GM10847 (cell line): ENCODE measurements at regions not wholly inside any gene's neighbourhood (a gene's known extent, or its start where the extent isn't known, plus 50 kb on each side); places are given as distances from the start of the nearest gene placed in this dataset.

Experiments used
- POLR2A ChIP-seq: IDR thresholded peaks from 2 replicates; pipeline ENCODE4 v1.6.1; 2011; ENCODE audit not compliant: insufficient read length; ENCODE audit errors: extremely low read depth

DNA sequence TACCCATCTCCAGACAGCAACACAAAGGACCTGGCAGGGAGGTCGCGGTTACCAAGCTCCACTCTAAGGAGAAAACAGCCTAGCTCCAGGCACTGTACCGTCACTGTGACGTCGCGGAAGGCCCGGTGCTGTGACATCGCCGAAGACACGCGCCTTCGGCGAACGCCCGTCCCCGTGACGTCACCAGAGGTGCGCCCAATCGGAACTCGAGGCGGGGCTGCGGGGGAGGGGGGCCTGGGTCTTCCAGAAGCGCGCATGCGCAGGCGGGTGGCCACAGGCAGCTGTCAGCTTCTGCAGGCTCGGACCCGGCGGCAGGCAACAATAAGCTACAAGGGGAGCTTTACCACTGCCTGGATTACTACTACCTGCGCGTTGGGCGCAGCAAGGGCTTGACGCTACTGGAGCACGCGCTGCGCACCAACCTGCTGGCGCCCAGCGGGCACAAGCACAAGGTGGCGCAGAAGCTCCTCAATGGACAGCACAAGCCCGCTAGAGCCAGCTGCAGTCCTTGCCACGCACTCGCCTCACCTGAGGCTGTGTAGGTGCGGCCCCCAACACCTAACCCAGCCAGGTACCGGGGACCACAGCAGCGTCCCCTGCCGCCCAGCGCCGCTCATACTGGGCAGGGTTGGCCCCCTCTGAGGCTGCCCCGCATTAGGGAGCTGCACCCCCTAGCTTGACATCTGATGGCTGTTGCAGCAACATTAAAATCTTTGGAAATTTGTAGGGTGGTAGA lies 208.4 kb downstream of the TPST1 start:
- TF ChIP-seq POLR2A = no peak

DNA sequence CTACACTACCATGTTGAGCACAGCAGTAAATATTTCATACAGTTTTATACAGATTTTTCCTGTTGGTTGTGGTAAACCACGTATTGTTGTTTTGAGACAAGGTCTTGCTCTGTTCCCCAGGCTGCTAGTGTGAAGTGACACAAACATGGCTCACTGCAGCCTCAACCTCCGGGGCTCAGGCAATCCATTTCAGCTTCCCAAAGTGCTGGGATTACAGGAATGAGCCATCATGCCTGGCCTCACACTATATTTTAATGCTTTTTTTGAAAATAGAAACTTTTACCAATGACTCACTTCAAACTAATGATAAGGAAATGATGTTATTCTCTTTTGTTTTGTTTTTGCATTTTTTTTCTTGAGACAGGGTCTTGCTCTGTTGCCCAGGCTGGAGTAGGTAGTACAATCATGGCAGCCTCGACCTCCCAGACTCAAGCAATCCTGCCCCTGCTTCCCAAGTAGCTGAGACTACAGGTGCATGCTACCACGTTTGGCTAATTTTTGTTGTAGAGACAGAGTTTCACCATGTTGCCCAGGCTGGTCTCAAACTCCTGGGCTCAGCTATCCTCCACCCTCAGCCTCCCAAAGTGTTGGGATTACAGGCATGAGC lies 210.6 kb downstream of the TPST1 start:
- no peak for TF ChIP-seq POLR2A

DNA sequence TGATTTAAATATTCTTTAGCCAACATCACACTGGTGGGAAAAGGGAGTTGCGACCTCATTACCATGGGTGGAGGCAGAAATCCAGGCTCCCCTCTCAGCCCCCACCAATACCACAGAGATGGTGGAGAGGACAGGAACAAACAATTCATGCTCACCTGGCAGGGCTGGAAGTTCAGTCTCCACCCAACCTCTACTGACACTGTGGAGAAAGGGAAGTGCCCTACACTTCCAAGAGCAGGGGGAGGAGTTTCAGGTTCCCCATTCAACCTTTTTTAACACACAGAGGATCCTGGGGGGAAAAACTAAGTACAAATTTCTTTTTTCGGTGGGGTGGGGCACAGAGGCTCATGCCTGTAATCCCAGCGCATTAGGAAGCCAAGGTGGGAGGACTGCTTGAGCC lies 210.1 kb upstream of the KCTD7 start:
- TF ChIP-seq POLR2A = no peak

DNA sequence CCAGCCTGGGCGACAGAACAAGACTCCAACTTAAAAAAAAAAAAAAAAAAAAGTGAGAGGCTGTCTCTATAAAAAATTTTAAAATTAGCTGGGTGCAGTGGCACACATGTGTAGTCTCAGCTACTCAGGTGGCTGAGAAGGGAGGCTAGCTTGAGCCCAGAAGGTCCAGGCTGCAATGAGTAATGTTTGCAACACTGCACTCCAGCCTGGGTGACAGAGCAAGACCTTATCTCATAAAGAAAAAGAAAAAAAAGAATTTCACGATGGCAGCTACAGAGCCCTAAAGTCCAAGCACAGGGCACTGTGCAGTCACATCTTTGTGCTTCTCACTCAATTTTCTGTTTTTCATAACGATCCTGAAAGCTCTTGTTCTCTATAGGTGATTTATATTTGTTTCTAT lies 209.5 kb upstream of the KCTD7 start:
- no peak for TF ChIP-seq POLR2A

DNA sequence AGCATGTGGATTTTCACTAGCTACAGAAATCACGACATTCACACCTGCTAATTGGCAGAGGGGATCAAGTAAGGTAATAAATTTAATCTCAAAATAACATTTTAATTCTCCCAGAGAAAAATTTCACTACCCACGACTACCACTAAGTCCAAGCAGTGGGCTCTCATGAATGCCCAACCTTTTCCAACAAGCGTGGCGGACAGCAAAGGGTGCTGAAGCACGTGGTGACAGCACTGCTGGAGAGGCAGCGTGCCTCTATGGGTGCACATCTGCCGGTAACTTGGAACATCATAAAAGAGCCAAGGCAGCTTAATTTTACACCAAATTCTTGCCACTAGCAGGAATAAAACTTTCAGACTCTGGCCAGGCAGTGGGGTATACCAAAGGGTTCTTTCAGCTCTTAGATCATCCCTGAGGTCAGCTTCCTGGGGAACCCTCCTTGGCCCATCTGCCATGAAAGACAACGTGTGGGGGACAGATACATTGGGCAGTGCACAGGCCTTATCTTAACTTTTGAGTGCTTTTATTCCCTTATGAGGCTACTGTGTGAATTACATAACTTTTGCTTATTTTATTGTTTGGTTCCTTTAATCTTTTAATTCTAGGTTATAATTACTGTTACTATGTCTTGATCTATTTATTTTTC lies 206.7 kb upstream of the KCTD7 start:
- TF ChIP-seq POLR2A = no peak

DNA sequence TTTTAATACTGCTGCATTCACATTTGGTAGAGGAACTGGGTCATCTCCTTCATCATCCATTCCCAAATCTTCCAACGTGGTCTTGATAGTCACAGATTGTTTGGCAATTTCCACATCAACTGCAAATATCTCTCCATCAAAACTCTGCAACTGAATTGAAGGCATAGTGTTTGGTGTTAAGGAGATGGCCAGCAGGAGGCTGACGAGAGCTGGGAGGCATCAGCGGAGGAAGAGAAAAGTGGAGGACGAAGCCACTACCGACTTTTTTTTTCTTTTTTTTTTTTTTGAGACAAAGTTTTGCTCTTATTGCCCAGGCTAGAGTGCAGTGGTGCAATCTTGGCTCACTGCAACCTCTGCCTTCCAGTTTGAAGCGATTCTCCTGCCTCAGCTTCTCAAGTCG lies 205.0 kb upstream of the KCTD7 start:
- TF ChIP-seq POLR2A = no peak

DNA sequence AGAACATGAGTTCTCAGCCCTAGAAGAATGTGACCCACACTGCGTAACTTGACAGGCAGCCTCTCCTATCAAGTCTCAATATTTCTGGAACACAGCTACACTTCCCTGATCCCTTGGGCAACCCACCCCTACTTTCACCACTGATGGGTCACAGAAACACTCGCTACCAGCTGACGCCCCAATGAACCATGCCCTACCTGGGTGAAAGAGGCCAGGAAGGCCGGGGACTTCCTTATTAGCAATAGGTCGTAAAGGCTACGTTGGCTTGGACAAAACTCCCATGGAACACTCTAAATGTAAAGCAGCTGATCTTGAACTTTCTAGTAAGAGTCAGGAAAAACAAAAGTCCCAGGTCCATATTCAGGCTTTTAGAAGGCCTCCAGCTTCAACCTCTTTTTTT lies 202.3 kb upstream of the KCTD7 start:
- no peak for TF ChIP-seq POLR2A

DNA sequence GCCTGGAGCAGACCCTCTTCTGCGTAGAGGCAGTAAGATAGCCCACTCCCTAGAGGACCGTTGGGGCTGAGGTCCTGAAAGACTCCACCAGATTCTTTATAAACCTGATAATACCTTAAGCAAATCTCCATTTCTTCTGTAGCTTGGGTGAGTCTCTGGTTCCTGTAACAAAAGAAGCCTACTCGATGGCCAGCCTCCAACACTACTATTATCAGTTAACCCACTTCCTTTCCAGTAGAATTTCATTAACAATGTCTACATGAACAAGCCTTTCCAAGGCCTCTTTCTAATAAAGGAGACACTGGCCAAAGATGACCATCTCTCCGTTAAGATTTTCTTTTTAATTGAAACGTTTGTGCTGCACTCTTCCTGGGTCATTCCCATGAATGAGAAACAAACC lies 201.7 kb upstream of the KCTD7 start:
- no peak for TF ChIP-seq POLR2A

DNA sequence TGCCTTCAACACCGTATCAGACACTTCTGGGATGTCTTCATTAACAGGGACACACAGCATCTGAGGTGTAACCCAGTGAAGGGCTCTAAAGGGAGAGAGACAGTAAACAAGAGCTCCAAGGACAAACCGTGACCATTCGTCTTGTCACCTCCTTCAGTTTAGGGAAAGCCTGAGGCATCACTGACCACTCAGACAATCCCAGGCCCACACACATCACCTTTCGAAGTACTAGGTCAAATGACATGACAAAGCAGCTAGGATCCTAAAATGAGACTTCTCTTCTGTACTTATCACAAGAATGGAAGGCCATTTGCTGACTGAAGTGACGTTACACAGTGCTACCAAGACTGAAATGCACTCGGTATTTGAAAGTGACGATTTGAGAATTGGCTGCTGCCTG lies 200.7 kb upstream of the KCTD7 start:
- TF ChIP-seq POLR2A = no peak

DNA sequence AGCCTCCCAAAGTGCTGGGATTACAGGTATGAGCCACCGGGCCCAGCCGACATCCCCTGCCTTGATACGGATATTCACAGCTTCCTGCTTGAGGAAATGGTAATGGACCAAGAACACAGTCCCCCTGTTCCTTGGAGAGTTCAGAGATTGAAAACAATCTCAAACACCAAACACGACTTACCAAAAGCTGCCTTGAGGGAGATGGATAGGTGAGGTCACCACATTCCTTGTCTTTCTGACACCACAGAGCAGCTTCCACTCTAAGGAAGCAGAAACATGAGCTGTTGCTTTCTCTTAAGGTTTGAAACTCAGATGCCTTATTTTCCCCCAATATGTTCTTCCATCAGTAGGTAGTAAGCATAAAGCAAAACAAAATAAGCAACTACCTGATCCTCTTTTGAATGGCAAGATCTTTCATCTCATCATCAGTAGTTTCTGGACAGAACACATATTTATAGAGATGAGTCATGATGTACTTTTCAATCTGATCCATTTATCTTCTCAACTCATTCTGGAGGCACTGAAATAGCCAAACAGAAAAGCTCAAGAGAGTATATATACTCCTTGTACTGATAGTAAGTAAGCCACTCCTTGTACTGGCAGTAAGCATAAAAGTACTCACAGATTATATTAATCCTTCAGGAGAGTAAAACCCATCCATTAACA lies 199.1 kb upstream of the KCTD7 start:
- no peak for TF ChIP-seq POLR2A

DNA sequence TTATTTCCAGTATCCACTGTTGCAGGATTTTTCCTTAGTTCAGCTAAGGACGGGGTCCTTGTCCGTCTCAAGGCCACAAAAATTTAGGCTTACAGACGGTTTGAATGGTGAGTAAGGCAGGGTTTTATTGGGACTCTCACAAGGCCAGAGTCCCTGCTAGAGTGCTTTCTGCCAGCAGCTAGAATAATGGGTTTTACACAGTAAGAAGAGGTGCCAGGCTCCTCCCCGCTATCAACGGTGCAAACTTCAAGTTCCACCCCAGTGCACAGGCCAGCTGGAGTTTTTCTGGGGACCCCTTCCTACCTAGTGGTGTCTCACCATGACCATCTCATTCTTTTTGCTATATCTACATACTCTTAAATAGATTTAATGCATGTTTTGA lies 198.5 kb upstream of the KCTD7 start:
- no peak for TF ChIP-seq POLR2A

DNA sequence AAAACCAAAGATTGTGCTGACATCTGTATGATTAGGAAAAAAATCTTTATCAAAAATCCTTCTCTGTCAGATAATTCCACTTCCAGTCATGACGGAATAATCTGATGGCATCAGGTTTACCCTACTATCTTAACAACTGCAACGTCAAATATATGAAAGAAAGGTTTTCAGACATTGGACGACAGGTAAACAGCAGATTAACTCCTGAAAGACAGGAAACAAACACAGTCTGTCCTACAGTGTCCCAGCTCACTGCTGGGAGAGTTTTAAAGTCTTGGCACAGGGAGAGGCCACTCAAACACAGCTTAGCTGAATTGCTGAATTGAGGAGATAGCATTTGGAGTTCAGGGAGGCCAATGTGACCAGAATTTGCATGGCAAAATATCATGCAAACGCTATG lies 186.3 kb upstream of the KCTD7 start:
- TF ChIP-seq POLR2A = no peak

DNA sequence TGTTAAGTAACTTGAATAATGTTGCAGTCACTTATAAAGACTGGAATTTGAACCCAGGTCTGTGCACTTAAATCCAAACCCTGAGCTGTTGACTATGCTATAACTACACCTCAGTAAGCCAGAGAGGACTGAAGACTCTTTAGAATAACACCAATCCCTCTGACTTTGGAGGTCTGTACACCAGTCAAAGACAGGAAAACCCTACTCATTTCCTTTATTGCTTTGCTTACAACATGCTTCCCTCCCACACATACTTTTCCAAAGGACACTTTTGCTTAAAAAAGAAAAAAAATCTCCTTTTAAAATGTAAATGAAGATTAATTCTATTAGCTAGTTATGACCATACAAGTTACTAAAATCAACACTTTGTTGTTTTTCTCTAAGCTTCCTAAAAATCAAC lies 184.7 kb upstream of the KCTD7 start:
- TF ChIP-seq POLR2A = no peak

DNA sequence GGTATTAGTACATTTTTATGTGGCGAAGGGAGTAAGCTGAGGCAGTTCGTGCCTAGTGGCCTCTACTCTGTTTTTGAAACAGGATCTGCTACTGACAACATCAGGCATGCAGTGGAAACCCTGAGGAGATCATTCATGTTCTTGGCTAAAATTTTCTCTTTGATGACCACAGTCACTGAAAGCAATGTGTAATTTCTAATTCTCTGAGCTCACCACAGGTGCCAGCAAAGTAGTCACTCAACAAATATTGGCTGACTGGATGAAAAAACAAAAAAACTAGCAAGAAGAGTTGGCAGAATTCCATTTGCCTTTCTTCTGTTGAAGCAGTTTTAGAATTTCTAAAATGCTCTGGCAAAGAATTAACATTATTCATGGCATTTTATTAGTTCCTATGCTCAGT lies 176.5 kb upstream of the KCTD7 start:
- TF ChIP-seq POLR2A = no peak

DNA sequence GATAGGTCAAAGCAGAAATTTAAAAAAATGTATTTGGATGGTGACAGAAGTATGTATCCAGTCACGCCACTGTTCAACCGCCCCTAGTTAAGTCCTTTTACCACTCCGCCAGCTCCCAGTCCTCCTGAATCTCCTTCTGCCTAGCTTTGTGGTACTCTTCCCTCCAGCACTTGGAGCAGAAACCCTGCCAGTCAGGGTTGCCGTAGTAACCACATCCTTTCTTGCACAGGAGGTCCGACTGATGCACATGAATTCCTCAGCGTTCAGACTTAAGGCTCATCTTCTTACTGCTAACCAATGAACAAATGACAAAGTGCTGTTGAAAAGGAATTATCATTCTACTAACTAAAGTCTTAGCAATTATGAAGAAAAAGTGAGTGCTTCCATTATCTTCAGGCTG lies 175.3 kb upstream of the KCTD7 start:
- TF ChIP-seq POLR2A = no peak

DNA sequence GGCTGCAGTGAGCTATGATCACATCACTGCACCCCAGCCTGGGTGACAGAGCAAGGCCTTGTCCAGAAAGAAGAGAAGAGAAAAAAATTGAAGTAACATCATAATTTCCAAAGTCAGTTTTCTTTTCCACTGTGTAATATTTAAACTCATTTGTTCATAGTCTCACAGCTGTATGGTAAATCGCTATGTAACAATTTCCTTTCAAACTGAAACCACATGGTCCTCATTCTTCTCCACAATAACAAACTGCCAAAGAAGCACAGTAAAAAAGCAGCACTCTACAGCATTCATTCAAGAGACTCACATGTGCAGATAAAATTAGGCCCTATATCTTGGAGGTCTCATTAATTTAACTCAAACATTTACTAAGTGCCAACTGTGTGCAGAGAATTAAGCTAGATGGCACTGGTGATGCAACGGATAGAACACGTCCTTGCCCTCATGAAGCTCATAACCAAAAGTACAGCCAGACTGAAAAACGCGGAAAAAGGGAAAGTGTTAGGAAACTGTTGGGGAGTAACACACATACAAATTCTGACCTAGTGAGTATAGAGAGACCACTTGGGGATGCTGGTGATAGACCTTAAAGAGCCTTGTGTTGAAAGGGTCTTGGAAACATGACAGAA lies 174.0 kb upstream of the KCTD7 start:
- TF ChIP-seq POLR2A = no peak
